Hepatocyte (in vitro differentiated cells): ENCODE measurements at regions not wholly inside any gene's neighbourhood (a gene's known extent, or its start where the extent isn't known, plus 50 kb on each side); places are given as distances from the start of the nearest gene placed in this dataset.

ENCODE experiments used
- EZH2 ChIP-seq: fragments of 200-600 bp; sonication (generic); IDR thresholded peaks from 2 replicates; pipeline ENCODE4 v1.6.1; 2016; ENCODE audit warnings: antibody characterized with exemption, mild to moderate bottlenecking, borderline replicate concordance
- EZH2phosphoT487 ChIP-seq: fragments of 200-600 bp; sonication (generic); IDR thresholded peaks from one replicate; pipeline ENCODE4 v1.6.1; 2018; ENCODE audit warnings: antibody characterized with exemption, mild to moderate bottlenecking, low read depth, moderate library complexity; ENCODE audit not compliant: unreplicated experiment, severe bottlenecking
- TF ChIP-seq, protein P1 (sequence below): fragments of 200-600 bp; sonication (generic); IDR thresholded peaks from 2 replicates; pipeline ENCODE4 v1.5.1; 2016; ENCODE audit warnings: antibody characterized with exemption, mild to moderate bottlenecking; ENCODE audit not compliant: poor library complexity

- TF ChIP-seq, protein P1, sequence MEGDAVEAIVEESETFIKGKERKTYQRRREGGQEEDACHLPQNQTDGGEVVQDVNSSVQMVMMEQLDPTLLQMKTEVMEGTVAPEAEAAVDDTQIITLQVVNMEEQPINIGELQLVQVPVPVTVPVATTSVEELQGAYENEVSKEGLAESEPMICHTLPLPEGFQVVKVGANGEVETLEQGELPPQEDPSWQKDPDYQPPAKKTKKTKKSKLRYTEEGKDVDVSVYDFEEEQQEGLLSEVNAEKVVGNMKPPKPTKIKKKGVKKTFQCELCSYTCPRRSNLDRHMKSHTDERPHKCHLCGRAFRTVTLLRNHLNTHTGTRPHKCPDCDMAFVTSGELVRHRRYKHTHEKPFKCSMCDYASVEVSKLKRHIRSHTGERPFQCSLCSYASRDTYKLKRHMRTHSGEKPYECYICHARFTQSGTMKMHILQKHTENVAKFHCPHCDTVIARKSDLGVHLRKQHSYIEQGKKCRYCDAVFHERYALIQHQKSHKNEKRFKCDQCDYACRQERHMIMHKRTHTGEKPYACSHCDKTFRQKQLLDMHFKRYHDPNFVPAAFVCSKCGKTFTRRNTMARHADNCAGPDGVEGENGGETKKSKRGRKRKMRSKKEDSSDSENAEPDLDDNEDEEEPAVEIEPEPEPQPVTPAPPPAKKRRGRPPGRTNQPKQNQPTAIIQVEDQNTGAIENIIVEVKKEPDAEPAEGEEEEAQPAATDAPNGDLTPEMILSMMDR, result no peak
- no peak for TF ChIP-seq EZH2phosphoT487
- TF ChIP-seq EZH2, result no peak
These were observed 538.5 kb upstream of the LRRC4C start for GRCh38 chr11:41997844-41998401.
